H1 (cell line): ENCODE measurements at regions not wholly inside any gene's neighbourhood (a gene's known extent, or its start where the extent isn't known, plus 50 kb on each side); places are given as distances from the start of the nearest gene placed in this dataset.

Experiments
- CTCF ChIA-PET: fragments of 300-600 bp; sonication (Branson Sonifier 250); formaldehyde crosslinking; loops from one replicate; lab custom pipeline; 2021; ENCODE audit not compliant: partially characterized antibody; lab: Charles Lee
- POLR2A ChIA-PET: fragments of 300-600 bp; sonication (Branson Sonifier 250); formaldehyde crosslinking; loops from one replicate; lab custom pipeline; 2021; ENCODE audit warnings: inconsistent platforms; ENCODE audit not compliant: partially characterized antibody; lab: Charles Lee
- DNase-seq, 2 experiments: peaks; one replicate each; pipeline versions ENCODE4 v3.0.0 to v3.0.0-alpha.2; 2010 to 2022; ENCODE audit warnings: low spot score in 2 of 2, low read depth in 1 of 2, mixed read lengths in 1 of 2
- FAIRE-seq: peaks from 2 replicates; lab custom pipeline; 2011; peaks lifted over from hg19 to GRCh38; lab: Jason Lieb, UNC
- H2AFZ ChIP-seq: 2 replicates; pipeline ENCODE4 v1.8.1; 2012; ENCODE audit warnings: low read length, inconsistent platforms
- H2AK5ac ChIP-seq: 2 replicates; pipeline ENCODE4 v1.6.1; 2013; ENCODE audit warnings: low read depth, low read length
- H2BK120ac ChIP-seq: replicated peaks from 2 replicates; pipeline ENCODE3; 2013; ENCODE audit warnings: low read depth, low read length, inconsistent platforms
- H2BK12ac ChIP-seq: 2 replicates; pipeline ENCODE4 v1.6.1; 2013; ENCODE audit warnings: low read depth, low read length
- H2BK15ac ChIP-seq: 2 replicates; pipeline ENCODE4 v1.6.1; 2013; ENCODE audit warnings: low read length
- H2BK20ac ChIP-seq: 2 replicates; pipeline ENCODE4 v1.6.1; 2013; ENCODE audit warnings: low read length
- H2BK5ac ChIP-seq: 2 replicates; pipeline ENCODE4 v1.6.1; 2013; ENCODE audit warnings: low read depth, low read length
- H3K14ac ChIP-seq: 2 replicates; pipeline ENCODE4 v1.6.1; 2013; ENCODE audit warnings: inconsistent platforms; ENCODE audit not compliant: insufficient read length
- H3K18ac ChIP-seq: 2 replicates; pipeline ENCODE4 v1.6.1; 2013; ENCODE audit warnings: low read length; ENCODE audit errors: extremely low read depth
- H3K23ac ChIP-seq: 2 replicates; pipeline ENCODE4 v1.6.1; 2013; ENCODE audit warnings: inconsistent platforms; ENCODE audit not compliant: insufficient read length
- H3K23me2 ChIP-seq: 2 replicates; pipeline ENCODE4 v1.6.1; 2013; ENCODE audit warnings: low read depth, low read length
- H3K27ac ChIP-seq: 2 replicates; pipeline ENCODE4 v1.6.1; 2011; ENCODE audit warnings: low read depth, low read length, inconsistent platforms
- H3K27me3 ChIP-seq, 4 experiments: replicated peaks in 1 of 4; 1 replicate in 1 of 4; 2 replicates in 3 of 4; pipeline versions ENCODE4 v1.6.1 to v1.8.1; 2011 to 2013; ENCODE audit warnings: low read length in 3 of 4, mild to moderate bottlenecking in 3 of 4, inconsistent platforms in 2 of 4, mixed read lengths in 2 of 4, moderate library complexity in 1 of 4; ENCODE audit not compliant: control insufficient read depth in 3 of 4, insufficient read depth in 3 of 4; ENCODE audit errors: extremely low read depth in 1 of 4
- H3K36me3 ChIP-seq, 4 experiments: 2 replicates each; pipeline versions ENCODE4 v1.6.1 to v1.8.1; 2011 to 2013; ENCODE audit warnings: mild to moderate bottlenecking in 4 of 4, low read length in 3 of 4, moderate library complexity in 2 of 4, control low read depth in 1 of 4, inconsistent platforms in 1 of 4; ENCODE audit not compliant: insufficient read depth in 4 of 4, control insufficient read depth in 2 of 4
- H3K4ac ChIP-seq: replicated peaks from 2 replicates; pipeline ENCODE3; 2013; ENCODE audit warnings: low read length, low read depth, mixed read lengths, inconsistent platforms; ENCODE audit not compliant: insufficient read length
- H3K4me1 ChIP-seq, 4 experiments: replicated peaks in 1 of 4; 1 replicate in 1 of 4; 2 replicates in 3 of 4; pipeline versions ENCODE4 v1.6.1 to v1.8.1; 2011 to 2013; ENCODE audit warnings: low read length in 3 of 4, inconsistent platforms in 2 of 4, mixed read lengths in 1 of 4; ENCODE audit not compliant: insufficient read depth in 4 of 4, control insufficient read depth in 3 of 4
- H3K4me2 ChIP-seq, 2 experiments: 2 replicates each; pipeline versions ENCODE4 v1.6.1 to v1.8.1; 2011 to 2013; ENCODE audit warnings: low read depth in 2 of 2, low read length in 2 of 2, control low read depth in 1 of 2, inconsistent platforms in 1 of 2, mild to moderate bottlenecking in 1 of 2; ENCODE audit not compliant: insufficient read depth in 1 of 2
- H3K4me3 ChIP-seq, 4 experiments: fragments of 200-600, 300-600 bp in 1 of 4; sonication (generic), shearing (Covaris generic), sonication (Bioruptor Twin) in 1 of 4; 2 replicates each; pipeline versions ENCODE4 v1.5.1 to v1.8.1; 2011 to 2016; ENCODE audit warnings: low read length in 4 of 4, low read depth in 3 of 4, control low read depth in 2 of 4, inconsistent platforms in 2 of 4, mild to moderate bottlenecking in 2 of 4, mixed read lengths in 1 of 4, moderate library complexity in 1 of 4; ENCODE audit not compliant: insufficient read depth in 2 of 4; ENCODE audit errors: extremely low read depth in 1 of 4
- H3K56ac ChIP-seq: replicated peaks from 2 replicates; pipeline ENCODE3; 2013; ENCODE audit warnings: low read depth, mild to moderate bottlenecking, mixed read lengths, low read length, inconsistent platforms; ENCODE audit not compliant: insufficient read length
- H3K79me1 ChIP-seq: 2 replicates; pipeline ENCODE4 v1.6.1; 2013; ENCODE audit warnings: low read depth, low read length, control low read depth
- H3K79me2 ChIP-seq, 2 experiments: 2 replicates each; pipeline versions ENCODE4 v1.6.1 to v1.8.1; 2012 to 2013; ENCODE audit warnings: low read length in 2 of 2, mild to moderate bottlenecking in 2 of 2, inconsistent platforms in 1 of 2; ENCODE audit not compliant: insufficient read depth in 2 of 2, control insufficient read depth in 1 of 2
- H3K9ac ChIP-seq, 4 experiments: replicated peaks in 1 of 4; 1 replicate in 1 of 4; 2 replicates in 3 of 4; pipeline versions ENCODE4 v1.6.1 to v1.8.1; 2011 to 2013; ENCODE audit warnings: low read depth in 3 of 4, low read length in 3 of 4, control low read depth in 2 of 4, mild to moderate bottlenecking in 2 of 4, moderate library complexity in 2 of 4, inconsistent platforms in 1 of 4; ENCODE audit errors: extremely low read depth in 1 of 4
- H3K9me3 ChIP-seq, 2 experiments: 2 replicates each; pipeline versions ENCODE4 v1.6.1 to v1.8.1; 2012 to 2013; ENCODE audit warnings: mild to moderate bottlenecking in 2 of 2, moderate library complexity in 2 of 2, control low read depth in 1 of 2, inconsistent platforms in 1 of 2, low read depth in 1 of 2, low read length in 1 of 2, mixed read lengths in 1 of 2; ENCODE audit not compliant: insufficient read depth in 2 of 2
- H4K20me1 ChIP-seq, 2 experiments: replicated peaks in 1 of 2; 2 replicates each; pipeline versions ENCODE3 to v1.8.1; 2011 to 2013; ENCODE audit warnings: inconsistent platforms in 2 of 2, low read length in 2 of 2, mild to moderate bottlenecking in 1 of 2; ENCODE audit not compliant: insufficient read depth in 2 of 2, control insufficient read depth in 1 of 2
- H4K5ac ChIP-seq: 2 replicates; pipeline ENCODE4 v1.6.1; 2013; ENCODE audit warnings: low read length, low read depth, mixed read lengths, inconsistent platforms; ENCODE audit not compliant: insufficient read length
- H4K8ac ChIP-seq: 2 replicates; pipeline ENCODE4 v1.8.0; 2013; ENCODE audit warnings: mild to moderate bottlenecking, moderate library complexity, low read length, inconsistent platforms; ENCODE audit not compliant: insufficient read depth; ENCODE audit errors: extremely low read depth
- H4K91ac ChIP-seq: replicated peaks from 2 replicates; pipeline ENCODE3; 2013; ENCODE audit warnings: low read length, mixed read lengths, inconsistent platforms; ENCODE audit not compliant: insufficient read length
- SIN3A ChIP-seq, 2 experiments: IDR thresholded peaks in 1 of 2; conservative IDR thresholded peaks in 1 of 2; 2 replicates each; pipeline ENCODE4 v1.6.1; 2011 to 2012; ENCODE audit warnings: low read length in 2 of 2, improper control_type of control experiment in 1 of 2, low read depth in 1 of 2, mild to moderate bottlenecking in 1 of 2
- SUZ12 ChIP-seq: fragments of 200-600 bp; sonication (generic); IDR thresholded peaks from 2 replicates; pipeline ENCODE4 v1.6.1; 2012; ENCODE audit warnings: mild to moderate bottlenecking, inconsistent platforms, low read length, moderate library complexity, mixed read lengths
- WGBS, 2 experiments: shearing (Covaris generic) in 1 of 2; methylation state at CpG; one replicate each; pipeline versions ENCODE4 v1.1.6 to v1.1.7; 2013 to 2015; ENCODE audit warnings: low lambda C conversion rate in 2 of 2, mixed read lengths in 2 of 2, inconsistent platforms in 1 of 2, low coverage in 1 of 2, missing lambda C conversion rate in 1 of 2; ENCODE audit not compliant: insufficient replicate concordance in 2 of 2, insufficient coverage in 1 of 2, insufficient read length in 1 of 2; ENCODE audit errors: extremely low coverage in 1 of 2, missing lambda C conversion rate in 1 of 2; 5-methylcytosine and 5-hydroxymethylcytosine counted together

GRCh38 chr1:14297356-14297755 is 301.1 kb upstream of the KAZN start:
- Histone ChIP-seq H3K27me3 (no peaks in the 10 kb centered on the region), H3K9ac (no peak overlapping the region), H3K4me1 (peaks cover 0 to 10% (median 5%) of the 10 kb centered on the region in 4 experiments; a peak in 3 of 7 replicates), H2AK5ac (no peak overlapping the region), H4K20me1 (no peaks in the 10 kb centered on the region), H2AFZ (no peak overlapping the region), H3K14ac (no peak overlapping the region), H3K4ac (no peak overlapping the region), H2BK12ac (no peak overlapping the region), H2BK15ac (no peak overlapping the region), H2BK20ac (no peak overlapping the region), H4K8ac (no peak overlapping the region), H3K4me3 (no peak overlapping the region), H3K18ac (no peak overlapping the region), H3K4me2 (no peak overlapping the region), H2BK5ac (no peak overlapping the region), H3K79me2 (no peaks in the 10 kb centered on the region), H4K5ac (no peak overlapping the region), H3K79me1 (no peaks in the 10 kb centered on the region), H3K36me3 (no peaks in the 10 kb centered on the region), H3K9me3 (no peaks in the 10 kb centered on the region), H2BK120ac (no peak overlapping the region), H3K27ac (no peak overlapping the region), H4K91ac (no peak overlapping the region), H3K23me2 (no peaks in the 10 kb centered on the region), H3K23ac (no peak overlapping the region), H3K56ac (no peak overlapping the region)
- 62% methylated on average over 3 of the region's 3 CpGs; no CpG with 5 or more reads in 1 of the 2 experiments for WGBS, 2 experiments
- FAIRE-seq: no peak
- POLR2A ChIA-PET: no interaction called here
- CTCF ChIA-PET: interaction anchor here (0.7 to 2.1 kb wide), 3 partner anchors 20 to 74 kb away, joined by 3 to 4 read pairs (median 4); no protein-coding TSS in a partner anchor
- no peak for DNase-seq
- no peak for TF ChIP-seq SUZ12
- TF ChIP-seq SIN3A (conservative IDR thresholded peaks at IDR 0.05 in 1 of 2, IDR thresholded peaks at IDR 0.05 in 1 of 2; ENCODE audit: low read depth in 1 of 2, low read length in 2 of 2): no peak
